B cell (primary cell): ENCODE measurements at regions not wholly inside any gene's neighbourhood (a gene's known extent, or its start where the extent isn't known, plus 50 kb on each side); places are given as distances from the start of the nearest gene placed in this dataset.
"Not testable (repeated sequence)": the region's sequence is repeated elsewhere in the genome, so short reads cannot be mapped to it uniquely, and the experiment has no call there.

Experiments used
- EZH2 ChIP-seq: IDR thresholded peaks from 2 replicates; pipeline ENCODE4 v1.6.1; 2012; ENCODE audit warnings: borderline replicate concordance, low read depth, mild to moderate bottlenecking, moderate library complexity, low read length; ENCODE audit not compliant: insufficient read depth, poor library complexity, severe bottlenecking
- TF ChIP-seq, protein P1 (sequence below): fragments of 200-600 bp; IDR thresholded peaks from one replicate; pipeline ENCODE4 v1.8.0; 2022; ENCODE audit warnings: antibody characterized with exemption, mild to moderate bottlenecking

DNA sequence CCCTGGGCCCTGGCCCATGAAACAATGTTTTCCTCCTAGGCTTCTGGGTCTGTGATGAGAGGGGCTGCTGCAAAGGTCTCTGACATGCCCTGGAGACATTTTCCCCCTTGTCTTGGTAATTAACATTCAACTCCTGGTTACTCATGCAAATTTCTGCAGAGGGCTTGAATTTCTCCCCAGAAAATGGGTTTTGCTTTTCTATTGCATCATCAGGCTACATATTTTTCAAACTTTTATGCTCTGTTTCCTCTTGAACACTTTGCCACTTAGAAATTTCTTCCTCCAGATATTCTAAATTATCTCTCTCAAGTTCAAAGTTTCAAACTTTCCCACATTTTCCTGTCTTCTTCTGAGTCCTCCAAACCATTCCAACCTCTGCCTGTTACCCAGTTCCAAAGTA lies 98.2 kb upstream of the TCF21 start:
- TF ChIP-seq, protein P1, sequence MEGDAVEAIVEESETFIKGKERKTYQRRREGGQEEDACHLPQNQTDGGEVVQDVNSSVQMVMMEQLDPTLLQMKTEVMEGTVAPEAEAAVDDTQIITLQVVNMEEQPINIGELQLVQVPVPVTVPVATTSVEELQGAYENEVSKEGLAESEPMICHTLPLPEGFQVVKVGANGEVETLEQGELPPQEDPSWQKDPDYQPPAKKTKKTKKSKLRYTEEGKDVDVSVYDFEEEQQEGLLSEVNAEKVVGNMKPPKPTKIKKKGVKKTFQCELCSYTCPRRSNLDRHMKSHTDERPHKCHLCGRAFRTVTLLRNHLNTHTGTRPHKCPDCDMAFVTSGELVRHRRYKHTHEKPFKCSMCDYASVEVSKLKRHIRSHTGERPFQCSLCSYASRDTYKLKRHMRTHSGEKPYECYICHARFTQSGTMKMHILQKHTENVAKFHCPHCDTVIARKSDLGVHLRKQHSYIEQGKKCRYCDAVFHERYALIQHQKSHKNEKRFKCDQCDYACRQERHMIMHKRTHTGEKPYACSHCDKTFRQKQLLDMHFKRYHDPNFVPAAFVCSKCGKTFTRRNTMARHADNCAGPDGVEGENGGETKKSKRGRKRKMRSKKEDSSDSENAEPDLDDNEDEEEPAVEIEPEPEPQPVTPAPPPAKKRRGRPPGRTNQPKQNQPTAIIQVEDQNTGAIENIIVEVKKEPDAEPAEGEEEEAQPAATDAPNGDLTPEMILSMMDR, result not testable (repeated sequence)
- not testable (repeated sequence) for TF ChIP-seq EZH2
